ENCODE measurements at regions not wholly inside any gene's neighbourhood (a gene's known extent, or its start where the extent isn't known, plus 50 kb on each side); places are given as distances from the start of the nearest gene placed in this dataset.

DNA sequence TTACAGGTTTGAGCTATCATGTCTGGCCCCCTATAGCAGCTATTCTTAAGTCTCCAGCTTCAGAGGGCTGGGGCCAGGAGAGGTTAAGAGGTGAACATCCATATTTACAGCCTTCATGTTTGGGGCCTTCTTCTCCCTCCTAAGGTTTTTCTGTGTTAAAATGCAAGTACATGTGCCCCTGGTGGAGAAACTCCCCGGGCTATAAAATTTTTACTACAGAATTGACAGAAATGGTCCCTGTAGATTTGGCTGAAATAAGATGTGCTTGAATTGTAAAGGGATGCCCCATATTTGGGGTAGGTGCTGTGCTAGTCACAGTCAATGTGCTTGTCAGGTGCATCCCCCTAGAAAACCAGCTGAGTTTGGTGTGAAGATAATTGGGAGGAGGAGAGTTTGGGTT lies 263.3 kb upstream of the CXCR4 start:
- TF ChIP-seq POLR2AphosphoS5 (IDR thresholded peaks at IDR 0.05; ENCODE audit: low read depth, low read length) (no peak), TAF1 (IDR thresholded peaks at IDR 0.05; ENCODE audit: borderline replicate concordance, insufficient read depth, low read length) (no peak), REST (IDR thresholded peaks at IDR 0.05; ENCODE audit: insufficient read depth in 1 of 2, low read depth in 2 of 2, low read length in 2 of 2) (no peak), SIN3A (IDR thresholded peaks at IDR 0.05; ENCODE audit: borderline replicate concordance, insufficient read depth, low read length) (no peak), FOXP2 (optimal IDR thresholded peaks at IDR 0.05; ENCODE audit: borderline replicate concordance, extremely low read depth, extremely low read length, insufficient read depth) (no peak)
